ENCODE measurements at regions not wholly inside any gene's neighbourhood (a gene's known extent, or its start where the extent isn't known, plus 50 kb on each side); places are given as distances from the start of the nearest gene placed in this dataset.

- no peak for TF ChIP-seq CTCF (IDR thresholded peaks at IDR 0.05; ENCODE audit: extremely low read depth, missing control alignments)
- no peak for DNase-seq (ENCODE audit: low spot score)
These were observed 345.8 kb upstream of the CBLB start for GRCh38 chr3:106214641-106215040.

- no peak for TF ChIP-seq CTCF (IDR thresholded peaks at IDR 0.05; ENCODE audit: extremely low read depth, missing control alignments)
- no peak for DNase-seq (ENCODE audit: low spot score)
These were observed 346.2 kb upstream of the CBLB start for GRCh38 chr3:106215047-106215446.

- no peak for TF ChIP-seq CTCF (IDR thresholded peaks at IDR 0.05; ENCODE audit: extremely low read depth, missing control alignments)
- DNase-seq (ENCODE audit: low spot score) = no peak
These were observed 348.9 kb upstream of the CBLB start for GRCh38 chr3:106217745-106218144.

GRCh38 chr3:106227068-106227467 is 358.3 kb upstream of the CBLB start:
- no peak for DNase-seq (ENCODE audit: low spot score)
- TF ChIP-seq CTCF (IDR thresholded peaks at IDR 0.05; ENCODE audit: extremely low read depth, missing control alignments) = no peak

- TF ChIP-seq CTCF (IDR thresholded peaks at IDR 0.05; ENCODE audit: extremely low read depth, missing control alignments) = no peak
- no peak for DNase-seq (ENCODE audit: low spot score)
These were observed 359.5 kb upstream of the CBLB start for GRCh38 chr3:106228271-106228670.

- no peak for DNase-seq (ENCODE audit: low spot score)
- no peak for TF ChIP-seq CTCF (IDR thresholded peaks at IDR 0.05; ENCODE audit: extremely low read depth, missing control alignments)
These were observed 360.9 kb upstream of the CBLB start for GRCh38 chr3:106229495-106230278.

- DNase-seq (ENCODE audit: low spot score) = no peak
- no peak for TF ChIP-seq CTCF (IDR thresholded peaks at IDR 0.05; ENCODE audit: extremely low read depth, missing control alignments)
These were observed 362.3 kb upstream of the CBLB start for GRCh38 chr3:106231086-106231485.

Data from GM20000 (cell line).